Gastroesophageal sphincter (tissue), 4 donors: ENCODE measurements at regions not wholly inside any gene's neighbourhood (a gene's known extent, or its start where the extent isn't known, plus 50 kb on each side); places are given as distances from the start of the nearest gene placed in this dataset.

Experiments used
- ATAC-seq: fragments of 150-250 bp; one replicate; pipeline ENCODE4 v1.9.1; 2016; ENCODE audit warnings: mild to moderate bottlenecking, moderate library complexity
- H3K27ac ChIP-seq, 4 donors: fragments of 200-600 bp; sonication (generic) in 3 of 4; 1 replicate in 3 of 4; 2 replicates in 1 of 4; pipeline ENCODE4 v1.5.1; 2016 to 2019
- H3K27me3 ChIP-seq: fragments of 200-600 bp; sonication (generic); one replicate; pipeline ENCODE4 v1.5.1; 2019
- H3K36me3 ChIP-seq, 2 donors: fragments of 200-600 bp; sonication (generic); one replicate each; pipeline ENCODE4 v1.5.1; 2019; ENCODE audit warnings: control low read depth in 1 of 2
- H3K4me1 ChIP-seq, 3 donors: fragments of 200-600 bp; sonication (generic); 1 replicate in 2 of 3; 2 replicates in 1 of 3; pipeline ENCODE4 v1.5.1; 2016 to 2019; ENCODE audit warnings: control low read depth in 2 of 3
- H3K4me3 ChIP-seq, 2 donors: fragments of 200-600 bp; sonication (generic); one replicate each; pipeline ENCODE4 v1.5.1; 2019; ENCODE audit warnings: mild to moderate bottlenecking in 1 of 2, moderate library complexity in 1 of 2
- H3K9me3 ChIP-seq, 3 donors: fragments of 200-600 bp; sonication (generic); one replicate each; pipeline ENCODE4 v1.5.1; 2017 to 2019; ENCODE audit warnings: control low read depth in 2 of 3
- CTCF ChIP-seq, 4 experiments: fragments of 200-600 bp in 2 of 4; fragments of 450-650 bp in 2 of 4; sonication (generic) in 1 of 4; IDR thresholded peaks; one replicate each; pipeline ENCODE4 v1.5.1; 2017 to 2019; ENCODE audit warnings: antibody characterized with exemption in 4 of 4, mild to moderate bottlenecking in 2 of 4, moderate library complexity in 2 of 4
- EP300 ChIP-seq: sonication (generic); formaldehyde crosslinking; IDR thresholded peaks from one replicate; pipeline ENCODE4 v1.6.1; 2017; ENCODE audit warnings: antibody characterized with exemption, mild to moderate bottlenecking
- POLR2A ChIP-seq, 2 donors: fragments of 450-650 bp; IDR thresholded peaks; one replicate each; pipeline ENCODE4 v1.6.1; 2017; ENCODE audit warnings: antibody characterized with exemption in 2 of 2, mild to moderate bottlenecking in 2 of 2, moderate library complexity in 1 of 2
- POLR2AphosphoS5 ChIP-seq: sonication (generic); formaldehyde crosslinking; IDR thresholded peaks from one replicate; pipeline ENCODE4 v1.6.1; 2017; ENCODE audit warnings: antibody characterized with exemption
- WGBS, 2 donors: methylation state at CpG; one replicate each; pipeline ENCODE4 v1.1.5; 2018; ENCODE audit warnings: low coverage in 1 of 2; 5-methylcytosine and 5-hydroxymethylcytosine counted together

GRCh38 chr10:55227967-55228366 is 426.9 kb upstream of the PCDH15 start:
- H3K4me1 ChIP-seq, result no peaks in the 10 kb centered on the region
- H3K4me3 ChIP-seq, result no peak overlapping the region
- ATAC-seq, result no peak
- 0 to 29% methylated on average over 1 of the region's 1 CpG for WGBS, 2 donors
- TF ChIP-seq POLR2A (IDR thresholded peaks at IDR 0.05) (no peak), EP300 (no peak), CTCF (IDR thresholded peaks at IDR 0.05) (no peak), POLR2AphosphoS5 (no peak)
- no peaks in the 10 kb centered on the region for H3K9me3 ChIP-seq
- H3K36me3 ChIP-seq, result no peaks in the 10 kb centered on the region
- no peaks in the 10 kb centered on the region for H3K27me3 ChIP-seq
- H3K27ac ChIP-seq, result no peak overlapping the region

- ATAC-seq, result no peak
- Histone ChIP-seq H3K9me3 (no peaks in the 10 kb centered on the region), H3K36me3 (no peaks in the 10 kb centered on the region), H3K27ac (no peak overlapping the region), H3K27me3 (no peaks in the 10 kb centered on the region), H3K4me3 (no peak overlapping the region), H3K4me1 (no peaks in the 10 kb centered on the region)
- TF ChIP-seq POLR2A (IDR thresholded peaks at IDR 0.05) (no peak), EP300 (no peak), POLR2AphosphoS5 (no peak), CTCF (IDR thresholded peaks at IDR 0.05) (no peak)
- 94 to 100% methylated on average over 1 to 4 of the region's 5 CpGs for WGBS, 2 donors
Measured at GRCh38 chr10:55224007-55224781, 423.2 kb upstream of the PCDH15 start.

- Histone ChIP-seq H3K4me3 (no peak overlapping the region), H3K27me3 (no peaks in the 10 kb centered on the region), H3K36me3 (no peaks in the 10 kb centered on the region), H3K4me1 (no peaks in the 10 kb centered on the region), H3K27ac (no peak overlapping the region), H3K9me3 (no peaks in the 10 kb centered on the region)
- WGBS, 2 donors, result 84 to 86% methylated on average over 2 of the region's 2 CpGs
- TF ChIP-seq POLR2AphosphoS5 (no peak), POLR2A (IDR thresholded peaks at IDR 0.05) (no peak), CTCF (IDR thresholded peaks at IDR 0.05) (no peak), EP300 (no peak)
- ATAC-seq, result no peak
Measured at GRCh38 chr10:55223352-55223751, 422.3 kb upstream of the PCDH15 start.

- Histone ChIP-seq H3K36me3 (no peaks in the 10 kb centered on the region), H3K9me3 (no peaks in the 10 kb centered on the region), H3K4me1 (no peaks in the 10 kb centered on the region), H3K27ac (no peak overlapping the region), H3K27me3 (no peaks in the 10 kb centered on the region), H3K4me3 (no peak overlapping the region)
- no peak for ATAC-seq
- TF ChIP-seq POLR2A (IDR thresholded peaks at IDR 0.05) (no peak), CTCF (IDR thresholded peaks at IDR 0.05) (no peak), POLR2AphosphoS5 (no peak), EP300 (no peak)
Measured at GRCh38 chr10:55220975-55221374, 419.9 kb upstream of the PCDH15 start.

- Histone ChIP-seq H3K36me3 (no peaks in the 10 kb centered on the region), H3K27me3 (no peaks in the 10 kb centered on the region), H3K4me1 (no peaks in the 10 kb centered on the region), H3K9me3 (no peaks in the 10 kb centered on the region), H3K4me3 (no peak overlapping the region), H3K27ac (no peak overlapping the region)
- no peak for ATAC-seq
- WGBS, 2 donors, result 70 to 87% methylated on average over 1 of the region's 1 CpG
- TF ChIP-seq POLR2AphosphoS5 (no peak), CTCF (IDR thresholded peaks at IDR 0.05) (no peak), EP300 (no peak), POLR2A (IDR thresholded peaks at IDR 0.05) (no peak)
Measured at GRCh38 chr10:55215699-55216098, 414.7 kb upstream of the PCDH15 start.
